ENCODE measurements at regions not wholly inside any gene's neighbourhood (a gene's known extent, or its start where the extent isn't known, plus 50 kb on each side); places are given as distances from the start of the nearest gene placed in this dataset.

- H3K4me3 ChIP-seq (ENCODE audit: severe bottlenecking), result no peak overlapping the region
- no peaks in the 10 kb centered on the region for H3K9me3 ChIP-seq (ENCODE audit: severe bottlenecking)
- H3K27ac ChIP-seq (ENCODE audit: poor library complexity, severe bottlenecking), result no peak overlapping the region
- no peak for ATAC-seq (ENCODE audit: low read depth)
- DNase-seq (ENCODE audit: low spot score), result no peak
- H3K36me3 ChIP-seq (ENCODE audit: low read depth), result no peaks in the 10 kb centered on the region
- TF ChIP-seq CTCF (IDR thresholded peaks at IDR 0.05; ENCODE audit: poor library complexity, severe bottlenecking), result no peak
- no peaks in the 10 kb centered on the region for H3K27me3 ChIP-seq (ENCODE audit: insufficient read depth, poor library complexity, severe bottlenecking)
- no peaks in the 10 kb centered on the region for H3K4me1 ChIP-seq (ENCODE audit: insufficient read depth, poor library complexity, severe bottlenecking)
Measured at GRCh38 chr9:82273121-82273520, 284.5 kb downstream of the SPATA31D1 start.

- no peak for TF ChIP-seq CTCF (IDR thresholded peaks at IDR 0.05; ENCODE audit: poor library complexity, severe bottlenecking)
- Histone ChIP-seq H3K27me3 (ENCODE audit: insufficient read depth, poor library complexity, severe bottlenecking) (no peaks in the 10 kb centered on the region), H3K4me1 (ENCODE audit: insufficient read depth, poor library complexity, severe bottlenecking) (no peaks in the 10 kb centered on the region), H3K4me3 (ENCODE audit: severe bottlenecking) (no peak overlapping the region), H3K27ac (ENCODE audit: poor library complexity, severe bottlenecking) (no peak overlapping the region), H3K36me3 (ENCODE audit: low read depth) (no peaks in the 10 kb centered on the region), H3K9me3 (ENCODE audit: severe bottlenecking) (no peaks in the 10 kb centered on the region)
- no peak for ATAC-seq (ENCODE audit: low read depth)
- DNase-seq (ENCODE audit: low spot score), result no peak
Measured at GRCh38 chr9:82275258-82275927, 286.8 kb downstream of the SPATA31D1 start.

- ATAC-seq (ENCODE audit: low read depth), result no peak
Measured at GRCh38 chr9:82281066-82281465, 292.5 kb downstream of the SPATA31D1 start.

GRCh38 chr9:82284758-82285157, 296.2 kb downstream of the SPATA31D1 start:
- ATAC-seq (ENCODE audit: low read depth) (no peak), DNase-seq (ENCODE audit: low spot score) (no peak)
- Histone ChIP-seq H3K27ac (ENCODE audit: poor library complexity, severe bottlenecking) (no peak overlapping the region), H3K36me3 (ENCODE audit: low read depth) (no peaks in the 10 kb centered on the region), H3K27me3 (ENCODE audit: insufficient read depth, poor library complexity, severe bottlenecking) (no peaks in the 10 kb centered on the region), H3K4me1 (ENCODE audit: insufficient read depth, poor library complexity, severe bottlenecking) (no peaks in the 10 kb centered on the region), H3K4me3 (ENCODE audit: severe bottlenecking) (no peak overlapping the region), H3K9me3 (ENCODE audit: severe bottlenecking) (no peaks in the 10 kb centered on the region)
- no peak for TF ChIP-seq CTCF (IDR thresholded peaks at IDR 0.05; ENCODE audit: poor library complexity, severe bottlenecking)

More at GRCh38 chr9:82281066-82281465, 292.5 kb downstream of the SPATA31D1 start:
- Histone ChIP-seq H3K36me3 (ENCODE audit: low read depth) (no peaks in the 10 kb centered on the region), H3K27ac (ENCODE audit: poor library complexity, severe bottlenecking) (no peak overlapping the region), H3K4me1 (ENCODE audit: insufficient read depth, poor library complexity, severe bottlenecking) (no peaks in the 10 kb centered on the region), H3K9me3 (ENCODE audit: severe bottlenecking) (no peaks in the 10 kb centered on the region), H3K4me3 (ENCODE audit: severe bottlenecking) (no peak overlapping the region), H3K27me3 (ENCODE audit: insufficient read depth, poor library complexity, severe bottlenecking) (no peaks in the 10 kb centered on the region)
- no peak for TF ChIP-seq CTCF (IDR thresholded peaks at IDR 0.05; ENCODE audit: poor library complexity, severe bottlenecking)
- DNase-seq (ENCODE audit: low spot score), result no peak

- H3K9me3 ChIP-seq (ENCODE audit: severe bottlenecking), result no peaks in the 10 kb centered on the region
- no peak for TF ChIP-seq CTCF (IDR thresholded peaks at IDR 0.05; ENCODE audit: poor library complexity, severe bottlenecking)
- H3K36me3 ChIP-seq (ENCODE audit: low read depth), result no peaks in the 10 kb centered on the region
- no peaks in the 10 kb centered on the region for H3K27me3 ChIP-seq (ENCODE audit: insufficient read depth, poor library complexity, severe bottlenecking)
- H3K4me3 ChIP-seq (ENCODE audit: severe bottlenecking), result no peak overlapping the region
- ATAC-seq (ENCODE audit: low read depth) (no peak), DNase-seq (ENCODE audit: low spot score) (no peak)
- H3K27ac ChIP-seq (ENCODE audit: poor library complexity, severe bottlenecking), result no peak overlapping the region
- H3K4me1 ChIP-seq (ENCODE audit: insufficient read depth, poor library complexity, severe bottlenecking), result no peaks in the 10 kb centered on the region
Measured at GRCh38 chr9:82295181-82295580, 306.6 kb downstream of the SPATA31D1 start.

Data from RWPE2 (cell line).